ENCODE measurements at regions not wholly inside any gene's neighbourhood (a gene's known extent, or its start where the extent isn't known, plus 50 kb on each side); places are given as distances from the start of the nearest gene placed in this dataset.

GRCh38 chr3:24846286-24846860, 351.7 kb upstream of the THRB start:
- TF ChIP-seq EZH2phosphoT487 (IDR thresholded peaks at IDR 0.05; ENCODE audit: insufficient read depth, low read depth) (no peak), EZH2 (IDR thresholded peaks at IDR 0.05; ENCODE audit: insufficient read depth, poor library complexity, severe bottlenecking) (no peak)

Data from GM23248 (cell line).